HepG2 (cell line): ENCODE measurements at regions not wholly inside any gene's neighbourhood (a gene's known extent, or its start where the extent isn't known, plus 50 kb on each side); places are given as distances from the start of the nearest gene placed in this dataset.
A peak's percentile ranks its signal among the peaks of the same experiment; 100 is the strongest.

ENCODE experiments used
- AHDC1 ChIP-seq: sonication (generic); formaldehyde crosslinking; IDR thresholded peaks from 2 replicates; pipeline ENCODE4 v1.5.1; 2020; ENCODE audit warnings: mild to moderate bottlenecking, missing genetic modification reagents, borderline replicate concordance
- ATF7 ChIP-seq, 2 experiments: fragments of 450-650 bp in 1 of 2; sonication (generic) in 1 of 2; formaldehyde crosslinking in 1 of 2; IDR thresholded peaks; 2 replicates each; pipeline versions ENCODE4 v1.4.0 to v1.6.1; 2016 to 2020; ENCODE audit warnings: antibody characterized with exemption in 1 of 2, mild to moderate bottlenecking in 1 of 2, missing genetic modification reagents in 1 of 2
- E2F2 ChIP-seq: sonication (generic); formaldehyde crosslinking; IDR thresholded peaks from 2 replicates; pipeline ENCODE4 v1.4.0; 2020; ENCODE audit warnings: missing genetic modification reagents, borderline replicate concordance
- GFI1 ChIP-seq: sonication (generic); formaldehyde crosslinking; IDR thresholded peaks from 2 replicates; pipeline ENCODE4 v1.5.0; 2020; ENCODE audit warnings: missing genetic modification reagents, mild to moderate bottlenecking, borderline replicate concordance
- NFKB2 ChIP-seq: sonication (generic); formaldehyde crosslinking; IDR thresholded peaks from 2 replicates; pipeline ENCODE4 v1.4.0; 2020; ENCODE audit warnings: missing genetic modification reagents, borderline replicate concordance
- PLRG1 ChIP-seq: fragments of 450-650 bp; conservative IDR thresholded peaks from 2 replicates; pipeline ENCODE4 v1.6.1; 2016
- POLR2G ChIP-seq: fragments of 200-400 bp; formaldehyde crosslinking; IDR thresholded peaks from 2 replicates; pipeline ENCODE4 v1.6.1; 2018; ENCODE audit warnings: mild to moderate bottlenecking, low read depth, low read length, moderate library complexity
- SNAPC2 ChIP-seq: sonication (generic); formaldehyde crosslinking; IDR thresholded peaks from 2 replicates; pipeline ENCODE4 v1.8.1; 2022; ENCODE audit warnings: mild to moderate bottlenecking, missing genetic modification reagents
- SOX6 ChIP-seq, 2 experiments: fragments of 450-650 bp in 1 of 2; sonication (generic) in 1 of 2; formaldehyde crosslinking in 1 of 2; IDR thresholded peaks; 2 replicates each; pipeline versions ENCODE4 v1.4.0 to v1.6.1; 2017 to 2020; ENCODE audit warnings: antibody characterized with exemption in 1 of 2, mild to moderate bottlenecking in 1 of 2, missing genetic modification reagents in 1 of 2
- SPEN ChIP-seq: sonication (generic); formaldehyde crosslinking; IDR thresholded peaks from 2 replicates; pipeline ENCODE4 v1.5.1; 2020; ENCODE audit warnings: low read depth, mild to moderate bottlenecking, missing genetic modification reagents
- ZC3H13 ChIP-seq: sonication (generic); formaldehyde crosslinking; IDR thresholded peaks from 2 replicates; pipeline ENCODE4 v1.8.1; 2023; ENCODE audit warnings: mild to moderate bottlenecking, missing genetic modification reagents, moderate library complexity
- ZNF512 ChIP-seq: sonication (generic); formaldehyde crosslinking; IDR thresholded peaks from 2 replicates; pipeline ENCODE4 v1.4.0; 2020; ENCODE audit warnings: mild to moderate bottlenecking, missing genetic modification reagents
- ZNF709 ChIP-seq: sonication (generic); formaldehyde crosslinking; IDR thresholded peaks from 2 replicates; pipeline ENCODE4 v1.5.0; 2020; ENCODE audit warnings: mild to moderate bottlenecking, missing genetic modification reagents
- ZNF878 ChIP-seq: sonication (generic); formaldehyde crosslinking; IDR thresholded peaks from 2 replicates; pipeline ENCODE4 v1.8.1; 2023; ENCODE audit warnings: mild to moderate bottlenecking, missing genetic modification reagents, moderate library complexity
- TF ChIP-seq, protein P1 (sequence below): sonication (generic); formaldehyde crosslinking; IDR thresholded peaks from 2 replicates; pipeline ENCODE4 v1.8.0; 2022; ENCODE audit warnings: missing genetic modification reagents, mild to moderate bottlenecking, moderate library complexity, borderline replicate concordance

DNA sequence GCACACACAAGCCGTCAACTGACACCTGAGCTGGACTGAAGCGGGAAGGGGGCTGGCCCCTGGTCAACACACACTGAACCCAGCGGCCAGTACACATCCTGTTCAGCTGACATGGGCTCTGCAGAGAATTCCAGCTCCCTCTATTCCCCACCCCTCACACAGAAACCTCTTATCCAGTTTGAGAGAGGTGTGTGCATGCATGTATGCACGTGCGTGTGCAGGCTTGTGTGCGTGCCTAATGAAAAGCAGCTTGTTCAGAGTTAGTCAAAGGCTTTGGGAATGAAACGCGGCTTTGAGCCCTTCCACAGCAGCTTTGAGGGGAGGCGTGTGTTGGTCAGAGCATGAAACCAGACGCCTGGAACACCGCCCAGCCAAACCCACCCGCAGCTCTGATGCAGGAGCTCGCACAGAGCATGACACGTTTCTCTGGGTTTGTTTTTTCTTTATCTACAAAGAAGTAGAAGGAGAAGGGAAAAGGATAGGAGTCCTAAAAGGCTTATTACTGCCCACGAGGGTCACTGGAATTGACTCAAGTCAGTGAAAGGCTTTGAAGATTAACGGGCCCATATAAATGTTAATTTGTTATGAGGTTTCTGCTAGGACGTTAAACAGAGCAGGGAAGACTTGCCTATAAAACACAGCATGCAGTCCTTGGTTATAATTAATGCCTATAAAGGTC lies 184.2 kb downstream of the ETS2 start (continued):
- TF ChIP-seq AHDC1 (peak; percentile 64; the same call in 1 of the 2 replicates), ZNF709 (CRISPR knock-in tag) (peak; percentile 71; the same call in 1 of the 2 replicates), ZC3H13 (0 out of 2 replicates have a peak, but pooled peaks have one; percentile 47), ZNF512 (CRISPR knock-in tag) (no peak), POLR2G (peak; percentile 58; the same call in 1 of the 2 replicates), E2F2 (CRISPR knock-in tag) (no peak), PLRG1 (no peak), ZNF878 (CRISPR knock-in tag) (peak; percentile 73; the same call in 1 of the 2 replicates), SPEN (CRISPR knock-in tag) (peak; percentile 46; the same call in 1 of the 2 replicates), SNAPC2 (CRISPR knock-in tag) (peak; percentile 86; the same call in 1 of the 2 replicates), SOX6 (IDR thresholded peaks at IDR 0.05) (no peak), SOX6 (CRISPR knock-in tag; IDR thresholded peaks at IDR 0.05) (peak; percentile 53; the same call in 1 of the 2 replicates), NFKB2 (CRISPR knock-in tag) (peak; percentile 21; the same call in 1 of the 2 replicates), ATF7 (IDR thresholded peaks at IDR 0.05) (no peak), ATF7 (CRISPR knock-in tag; IDR thresholded peaks at IDR 0.05) (no peak; the same call in 1 of the 2 replicates), GFI1 (CRISPR knock-in tag) (0 out of 2 replicates have a peak, but pooled peaks have one; percentile 36)
- TF ChIP-seq, protein P1, sequence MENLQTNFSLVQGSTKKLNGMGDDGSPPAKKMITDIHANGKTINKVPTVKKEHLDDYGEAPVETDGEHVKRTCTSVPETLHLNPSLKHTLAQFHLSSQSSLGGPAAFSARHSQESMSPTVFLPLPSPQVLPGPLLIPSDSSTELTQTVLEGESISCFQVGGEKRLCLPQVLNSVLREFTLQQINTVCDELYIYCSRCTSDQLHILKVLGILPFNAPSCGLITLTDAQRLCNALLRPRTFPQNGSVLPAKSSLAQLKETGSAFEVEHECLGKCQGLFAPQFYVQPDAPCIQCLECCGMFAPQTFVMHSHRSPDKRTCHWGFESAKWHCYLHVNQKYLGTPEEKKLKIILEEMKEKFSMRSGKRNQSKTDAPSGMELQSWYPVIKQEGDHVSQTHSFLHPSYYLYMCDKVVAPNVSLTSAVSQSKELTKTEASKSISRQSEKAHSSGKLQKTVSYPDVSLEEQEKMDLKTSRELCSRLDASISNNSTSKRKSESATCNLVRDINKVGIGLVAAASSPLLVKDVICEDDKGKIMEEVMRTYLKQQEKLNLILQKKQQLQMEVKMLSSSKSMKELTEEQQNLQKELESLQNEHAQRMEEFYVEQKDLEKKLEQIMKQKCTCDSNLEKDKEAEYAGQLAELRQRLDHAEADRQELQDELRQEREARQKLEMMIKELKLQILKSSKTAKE (CRISPR knock-in tag) = peak; percentile 65; the same call in 1 of the 2 replicates
